GM23248 (cell line): ENCODE measurements at regions not wholly inside any gene's neighbourhood (a gene's known extent, or its start where the extent isn't known, plus 50 kb on each side); places are given as distances from the start of the nearest gene placed in this dataset.

ENCODE experiments used
- DNase-seq: peaks from one replicate; pipeline ENCODE4 v3.0.0-alpha.2; 2015
- H2AFZ ChIP-seq: fragments of 200-600 bp; sonication (generic); 2 replicates; pipeline ENCODE4 v1.6.1; 2016; ENCODE audit warnings: antibody characterized with exemption
- H3F3A ChIP-seq: fragments of 200-600 bp; sonication (generic); 2 replicates; pipeline ENCODE4 v1.6.1; 2016; ENCODE audit warnings: mild to moderate bottlenecking, antibody characterized with exemption, mixed run types; ENCODE audit not compliant: insufficient read depth
- H3K27ac ChIP-seq: fragments of 200-600 bp; sonication (generic); 2 replicates; pipeline ENCODE4 v1.5.1; 2016; ENCODE audit warnings: mild to moderate bottlenecking
- H3K27me3 ChIP-seq: fragments of 200-600 bp; sonication (generic); replicated peaks from 2 replicates; pipeline ENCODE4 v1.6.1; 2016; ENCODE audit warnings: mild to moderate bottlenecking; ENCODE audit not compliant: insufficient read depth
- H3K36me3 ChIP-seq: fragments of 200-600 bp; sonication (generic); 2 replicates; pipeline ENCODE4 v1.6.1; 2016; ENCODE audit warnings: low read depth, mild to moderate bottlenecking
- H3K4me1 ChIP-seq: fragments of 200-600 bp; sonication (generic); 2 replicates; pipeline ENCODE4 v1.6.1; 2016; ENCODE audit warnings: mild to moderate bottlenecking; ENCODE audit not compliant: insufficient read depth
- H3K4me2 ChIP-seq: fragments of 200-600 bp; sonication (generic); one replicate; pipeline ENCODE4 v1.6.1; 2016; ENCODE audit warnings: mild to moderate bottlenecking; ENCODE audit not compliant: unreplicated experiment
- H3K4me3 ChIP-seq: fragments of 200-600 bp; sonication (generic); 2 replicates; pipeline ENCODE4 v1.5.1; 2016; ENCODE audit warnings: mild to moderate bottlenecking
- H3K79me2 ChIP-seq: fragments of 200-600 bp; sonication (generic); 2 replicates; pipeline ENCODE4 v1.6.1; 2016; ENCODE audit warnings: mild to moderate bottlenecking; ENCODE audit not compliant: insufficient read depth
- H3K9ac ChIP-seq: fragments of 200-600 bp; sonication (generic); 2 replicates; pipeline ENCODE4 v1.6.1; 2016; ENCODE audit warnings: mild to moderate bottlenecking
- H3K9me2 ChIP-seq: fragments of 200-600 bp; sonication (generic); 2 replicates; pipeline ENCODE4 v1.6.1; 2016; ENCODE audit warnings: mixed run types, mild to moderate bottlenecking, moderate library complexity; ENCODE audit not compliant: insufficient read depth
- H3K9me3 ChIP-seq: fragments of 200-600 bp; sonication (generic); one replicate; pipeline ENCODE4 v1.6.1; 2017; ENCODE audit warnings: low read depth
- H4K20me1 ChIP-seq: fragments of 200-600 bp; sonication (generic); 2 replicates; pipeline ENCODE4 v1.6.0; 2016; ENCODE audit not compliant: insufficient read depth
- EZH2 ChIP-seq: fragments of 200-600 bp; sonication (generic); IDR thresholded peaks from 2 replicates; pipeline ENCODE4 v1.6.1; 2018; ENCODE audit warnings: antibody characterized with exemption, mild to moderate bottlenecking; ENCODE audit not compliant: insufficient read depth, poor library complexity, severe bottlenecking
- EZH2phosphoT487 ChIP-seq: fragments of 200-600 bp; sonication (generic); IDR thresholded peaks from 2 replicates; pipeline ENCODE4 v1.6.1; 2018; ENCODE audit warnings: antibody characterized with exemption, moderate library complexity, mild to moderate bottlenecking, low read depth; ENCODE audit not compliant: insufficient read depth
- WGBS, 2 experiments: methylation state at CpG; one replicate each; pipeline ENCODE4 v1.1.6; 2015 to 2017; ENCODE audit warnings: low lambda C conversion rate in 2 of 2, low coverage in 1 of 2; ENCODE audit errors: missing lambda C conversion rate in 2 of 2; 5-methylcytosine and 5-hydroxymethylcytosine counted together
- in situ Hi-C: fragments of 300-500 bp; cut with MboI; formaldehyde crosslinking; loops from 2 replicates; pipeline ENCODE4 v1.15.0; 2020

DNA sequence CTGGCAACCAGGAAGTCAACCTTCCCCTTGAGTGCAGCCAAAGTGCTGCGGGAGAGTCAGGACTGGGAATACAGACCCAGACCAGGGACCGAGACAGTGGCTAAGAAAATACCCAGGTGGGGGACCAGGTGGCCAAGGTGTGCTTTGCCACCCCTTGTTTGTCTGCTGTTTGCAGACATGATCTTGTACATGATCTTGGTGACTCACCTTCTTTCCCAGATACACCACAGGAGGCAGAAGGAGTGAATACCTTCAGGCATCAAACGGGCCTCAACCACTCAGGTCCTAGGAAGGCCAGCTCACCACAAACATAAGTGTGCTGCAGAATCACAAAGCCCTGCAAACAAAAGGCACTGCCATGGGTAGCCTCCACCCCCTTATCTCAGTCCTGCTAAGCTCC lies 62.0 kb downstream of the CNGA2 start:
- TF ChIP-seq EZH2phosphoT487: no peak
- TF ChIP-seq EZH2: no peak
- in situ Hi-C loops: no loop called here
- WGBS, 2 experiments: 94 to 100% methylated on average over 2 to 3 of the region's 3 CpGs

DNA sequence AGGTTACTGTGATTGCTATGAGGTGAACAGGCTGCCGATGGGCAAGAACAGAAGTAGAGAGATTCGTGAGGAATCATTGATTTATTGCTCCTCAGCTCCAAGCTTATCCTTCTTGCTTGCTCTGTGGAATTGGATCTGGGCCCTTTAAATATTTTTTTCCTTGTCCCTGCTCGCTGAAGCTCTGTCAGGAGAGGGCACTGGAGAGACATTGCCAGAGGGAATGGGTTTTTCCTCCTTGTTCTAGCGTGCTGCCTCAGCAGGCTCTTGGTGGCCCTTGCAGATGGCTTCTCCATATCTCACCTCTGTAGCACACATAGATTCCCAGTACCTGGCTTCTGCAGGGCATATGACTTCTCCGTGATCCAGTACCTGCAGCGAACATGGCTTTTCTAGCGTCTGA lies 67.4 kb downstream of the CNGA2 start:
- no peaks in the 10 kb centered on the region for H3F3A ChIP-seq
- 37 to 71% methylated on average over 6 to 7 of the region's 7 CpGs for WGBS, 2 experiments
- H3K79me2 ChIP-seq: no peaks in the 10 kb centered on the region
- H3K9me2 ChIP-seq: no peaks in the 10 kb centered on the region
- no peak overlapping the region for H3K9ac ChIP-seq
- TF ChIP-seq EZH2phosphoT487 (no peak), EZH2 (no peak)
- H3K4me2 ChIP-seq: no peak overlapping the region
- no peak overlapping the region for H2AFZ ChIP-seq
- no peaks in the 10 kb centered on the region for H3K36me3 ChIP-seq
- DNase-seq: peak; percentile 12
- in situ Hi-C loops: no loop called here
- peaks cover 5% of the 10 kb centered on the region; the same call in 1 of the 2 replicates for H3K4me1 ChIP-seq
- no peak overlapping the region for H3K4me3 ChIP-seq
- H3K27me3 ChIP-seq: no peaks in the 10 kb centered on the region
- no peaks in the 10 kb centered on the region for H3K9me3 ChIP-seq
- no peak overlapping the region for H3K27ac ChIP-seq
- H4K20me1 ChIP-seq: no peaks in the 10 kb centered on the region

More for the DNA sequence above, 62.0 kb downstream of the CNGA2 start:
- H3K27me3 ChIP-seq: no peaks in the 10 kb centered on the region
- H3K36me3 ChIP-seq: no peaks in the 10 kb centered on the region
- no peak overlapping the region for H3K9ac ChIP-seq
- H3F3A ChIP-seq: no peaks in the 10 kb centered on the region
- H4K20me1 ChIP-seq: no peaks in the 10 kb centered on the region
- H3K4me1 ChIP-seq: peaks cover 5% of the 10 kb centered on the region; the same call in 1 of the 2 replicates
- no peaks in the 10 kb centered on the region for H3K9me3 ChIP-seq
- no peak overlapping the region for H3K4me3 ChIP-seq
- no peaks in the 10 kb centered on the region for H3K79me2 ChIP-seq
- no peaks in the 10 kb centered on the region for H3K9me2 ChIP-seq
- no peak overlapping the region for H3K27ac ChIP-seq
- no peak overlapping the region for H3K4me2 ChIP-seq
- H2AFZ ChIP-seq: no peak overlapping the region
- no peak for DNase-seq

DNA sequence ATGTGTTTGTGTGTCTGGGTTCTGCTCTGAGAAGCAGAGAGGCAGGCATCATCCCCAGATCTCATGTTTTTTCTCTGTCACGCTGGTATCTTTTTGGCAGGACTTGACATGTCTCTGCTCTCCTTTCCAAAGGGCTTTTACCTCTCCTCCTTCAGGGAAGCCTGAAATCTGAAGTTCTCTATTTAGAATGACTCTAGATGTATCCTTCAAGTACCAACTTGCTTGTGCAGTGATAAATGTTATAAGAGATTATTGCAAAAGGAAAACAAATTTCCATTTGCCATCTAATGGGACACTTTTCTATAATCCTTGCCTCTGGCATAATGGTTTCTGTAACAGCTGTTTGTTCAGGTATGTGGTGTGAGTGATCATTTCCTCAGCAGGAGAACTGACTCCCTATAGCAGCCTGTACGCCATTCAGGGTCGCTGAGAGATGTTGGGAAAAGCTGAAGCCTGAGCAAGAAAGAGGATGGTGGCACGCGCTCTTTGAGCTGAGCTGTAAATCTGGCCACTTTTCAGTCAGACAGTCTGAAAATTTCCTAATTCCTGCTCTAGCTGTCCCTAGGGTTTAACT lies 72.5 kb downstream of the CNGA2 start:
- H3K9me3 ChIP-seq: no peaks in the 10 kb centered on the region
- no peak overlapping the region for H3K9ac ChIP-seq
- no peaks in the 10 kb centered on the region for H3K4me1 ChIP-seq
- H4K20me1 ChIP-seq: no peaks in the 10 kb centered on the region
- H3K9me2 ChIP-seq: no peaks in the 10 kb centered on the region
- no peak overlapping the region for H3K27ac ChIP-seq
- no peak overlapping the region for H3K4me3 ChIP-seq
- no peaks in the 10 kb centered on the region for H3F3A ChIP-seq
- no peak for DNase-seq
- no peaks in the 10 kb centered on the region for H3K27me3 ChIP-seq
- H3K4me2 ChIP-seq: no peak overlapping the region
- no peak overlapping the region for H2AFZ ChIP-seq
- TF ChIP-seq EZH2 (no peak), EZH2phosphoT487 (no peak)
- in situ Hi-C loops: no loop called here
- H3K36me3 ChIP-seq: no peaks in the 10 kb centered on the region
- no peaks in the 10 kb centered on the region for H3K79me2 ChIP-seq
- WGBS, 2 experiments: 84 to 87% methylated on average over 4 to 5 of the region's 5 CpGs

DNA sequence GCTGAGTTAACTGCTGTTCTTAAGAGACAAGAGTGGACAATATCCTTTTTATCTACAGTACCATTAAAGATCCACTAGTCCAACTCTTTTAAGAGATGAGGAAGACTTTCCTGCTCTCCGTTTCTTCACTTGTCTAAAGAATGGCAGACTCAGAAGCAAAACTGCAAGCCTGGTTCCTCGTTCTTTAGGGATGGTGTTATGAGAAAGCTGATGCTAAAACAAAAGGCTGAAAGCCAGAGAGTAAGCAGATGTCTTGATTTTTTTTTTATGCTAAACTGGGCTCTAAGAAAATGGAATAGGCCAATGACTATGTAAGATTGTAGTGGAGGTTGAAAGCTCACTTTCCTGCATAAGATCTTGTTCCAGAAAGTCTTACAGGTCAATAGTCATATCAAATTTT lies 78.1 kb downstream of the CNGA2 start:
- WGBS, 2 experiments: 37 to 43% methylated on average over 2 of the region's 2 CpGs

DNA sequence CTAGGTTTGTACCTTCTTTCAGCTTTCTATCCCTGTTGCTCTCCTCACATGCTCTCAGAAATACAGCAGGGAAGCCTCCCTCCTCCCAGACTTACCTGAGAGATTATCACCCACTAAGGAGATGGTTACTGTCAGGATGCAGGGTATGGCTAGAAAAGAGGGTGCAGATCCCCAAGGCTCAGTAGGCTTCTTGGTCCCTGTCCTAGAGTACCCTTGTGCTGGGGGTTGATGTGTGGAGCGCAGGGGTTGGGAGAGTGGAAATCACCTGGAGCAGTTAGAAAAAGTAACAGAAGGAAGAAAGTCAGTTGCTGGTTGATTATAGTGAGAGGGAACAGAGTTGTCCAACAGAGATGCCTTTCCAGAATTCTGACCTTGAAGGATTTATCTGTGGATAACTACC lies 80.2 kb downstream of the CNGA2 start:
- Histone ChIP-seq H3K9ac (no peak overlapping the region), H3K36me3 (no peaks in the 10 kb centered on the region), H3K9me2 (no peaks in the 10 kb centered on the region), H3K27ac (no peak overlapping the region), H4K20me1 (no peaks in the 10 kb centered on the region), H3K4me3 (no peak overlapping the region), H3F3A (peaks cover 6% of the 10 kb centered on the region; the same call in 1 of the 2 replicates), H3K9me3 (no peaks in the 10 kb centered on the region), H3K4me2 (no peak overlapping the region), H2AFZ (no peak overlapping the region), H3K79me2 (no peaks in the 10 kb centered on the region), H3K27me3 (no peaks in the 10 kb centered on the region), H3K4me1 (peaks cover 17% of the 10 kb centered on the region; the same call in 1 of the 2 replicates)
- TF ChIP-seq EZH2 (no peak), EZH2phosphoT487 (no peak)
- 93 to 100% methylated on average over 1 of the region's 1 CpG for WGBS, 2 experiments
- in situ Hi-C loops: no loop called here
- DNase-seq: no peak

More for the DNA sequence above, 78.1 kb downstream of the CNGA2 start:
- H3K4me2 ChIP-seq: no peak overlapping the region
- H2AFZ ChIP-seq: no peak overlapping the region
- peaks cover 17% of the 10 kb centered on the region; the same call in 1 of the 2 replicates for H3K4me1 ChIP-seq
- H3K79me2 ChIP-seq: no peaks in the 10 kb centered on the region
- no peaks in the 10 kb centered on the region for H3K9me2 ChIP-seq
- H3F3A ChIP-seq: peaks cover 6% of the 10 kb centered on the region; the same call in 1 of the 2 replicates
- no peaks in the 10 kb centered on the region for H3K9me3 ChIP-seq
- no peaks in the 10 kb centered on the region for H3K27me3 ChIP-seq
- no peak overlapping the region for H3K4me3 ChIP-seq
- no peaks in the 10 kb centered on the region for H4K20me1 ChIP-seq
- TF ChIP-seq EZH2phosphoT487 (no peak), EZH2 (no peak)
- no peak overlapping the region for H3K9ac ChIP-seq
- H3K27ac ChIP-seq: no peak overlapping the region
- in situ Hi-C loops: no loop called here
- no peak for DNase-seq
- no peaks in the 10 kb centered on the region for H3K36me3 ChIP-seq
